Smooth muscle cell (in vitro differentiated cells): ENCODE measurements at regions not wholly inside any gene's neighbourhood (a gene's known extent, or its start where the extent isn't known, plus 50 kb on each side); places are given as distances from the start of the nearest gene placed in this dataset.

Experiments
- DNase-seq: peaks from one replicate; lab custom pipeline; 2025; ENCODE audit not compliant: unreplicated experiment; lab: John Stamatoyannopoulos, UW
- H2AFZ ChIP-seq: fragments of 200-600 bp; sonication (generic); 2 replicates; pipeline ENCODE4 v1.6.0; 2016; ENCODE audit warnings: antibody characterized with exemption, low read depth, mild to moderate bottlenecking
- H3F3A ChIP-seq: fragments of 200-600 bp; sonication (generic); 2 replicates; pipeline ENCODE4 v1.6.0; 2017; ENCODE audit warnings: antibody characterized with exemption, low read depth
- H3K27ac ChIP-seq: fragments of 200-600 bp; sonication (generic); 2 replicates; pipeline ENCODE4 v1.5.1; 2016; ENCODE audit warnings: low read depth, mild to moderate bottlenecking
- H3K27me3 ChIP-seq: fragments of 200-600 bp; sonication (generic); 2 replicates; pipeline ENCODE4 v1.6.1; 2016; ENCODE audit warnings: low read depth, mild to moderate bottlenecking
- H3K36me3 ChIP-seq: fragments of 200-600 bp; sonication (generic); 2 replicates; pipeline ENCODE4 v1.5.1; 2016; ENCODE audit warnings: low read depth
- H3K4me1 ChIP-seq: fragments of 200-600 bp; sonication (generic); 2 replicates; pipeline ENCODE4 v1.5.1; 2016; ENCODE audit warnings: low read depth
- H3K4me2 ChIP-seq: fragments of 200-600 bp; sonication (generic); 2 replicates; pipeline ENCODE4 v1.6.0; 2016; ENCODE audit warnings: mild to moderate bottlenecking
- H3K4me3 ChIP-seq: fragments of 200-600 bp; sonication (generic); 2 replicates; pipeline ENCODE4 v1.5.1; 2016; ENCODE audit warnings: mild to moderate bottlenecking
- H3K79me2 ChIP-seq: fragments of 200-600 bp; sonication (generic); 2 replicates; pipeline ENCODE4 v1.6.0; 2016; ENCODE audit warnings: low read depth, mild to moderate bottlenecking
- H3K9ac ChIP-seq: fragments of 200-600 bp; sonication (generic); 2 replicates; pipeline ENCODE4 v1.6.0; 2016; ENCODE audit warnings: low read depth
- H3K9me3 ChIP-seq: fragments of 200-600 bp; sonication (generic); replicated peaks from 2 replicates; pipeline ENCODE4 v1.5.1; 2016; ENCODE audit warnings: low read depth
- H4K20me1 ChIP-seq: fragments of 200-600 bp; sonication (generic); 2 replicates; pipeline ENCODE4 v1.6.0; 2016; ENCODE audit warnings: low read depth
- CTCF ChIP-seq: fragments of 200-600 bp; sonication (generic); IDR thresholded peaks from 2 replicates; pipeline ENCODE4 v1.5.1; 2017; ENCODE audit warnings: borderline replicate concordance, mild to moderate bottlenecking, antibody characterized with exemption; ENCODE audit not compliant: insufficient read depth, poor library complexity, severe bottlenecking
- WGBS: methylation state at CpG from one replicate; pipeline ENCODE4 v1.1.7; 2016; ENCODE audit warnings: low lambda C conversion rate; 5-methylcytosine and 5-hydroxymethylcytosine counted together

- WGBS, result 56% methylated on average over 8 of the region's 8 CpGs
These were observed 68.0 kb upstream of the WNT7A start for GRCh38 chr3:13947912-13948311.

GRCh38 chr3:13939206-13939605 is 59.3 kb upstream of the WNT7A start:
- H3K4me3 ChIP-seq, result no peak overlapping the region
- H3K27ac ChIP-seq, result no peak overlapping the region
- H3K4me2 ChIP-seq, result no peak overlapping the region
- no peaks in the 10 kb centered on the region for H3K36me3 ChIP-seq
- 77% methylated on average over 4 of the region's 4 CpGs for WGBS
- H3K9me3 ChIP-seq, result no peaks in the 10 kb centered on the region
- no peaks in the 10 kb centered on the region for H3K79me2 ChIP-seq
- DNase-seq, result no peak
- H3K27me3 ChIP-seq, result no peaks in the 10 kb centered on the region
- H3K4me1 ChIP-seq, result no peaks in the 10 kb centered on the region
- no peak overlapping the region for H3K9ac ChIP-seq
- no peak for TF ChIP-seq CTCF
- H4K20me1 ChIP-seq, result no peaks in the 10 kb centered on the region
- no peak overlapping the region for H2AFZ ChIP-seq
- no peaks in the 10 kb centered on the region for H3F3A ChIP-seq

More at GRCh38 chr3:13947912-13948311, 68.0 kb upstream of the WNT7A start:
- no peaks in the 10 kb centered on the region for H3K36me3 ChIP-seq
- H3F3A ChIP-seq, result no peaks in the 10 kb centered on the region
- no peaks in the 10 kb centered on the region for H3K27me3 ChIP-seq
- H3K4me3 ChIP-seq, result no peak overlapping the region
- DNase-seq, result no peak
- no peak overlapping the region for H3K4me2 ChIP-seq
- no peaks in the 10 kb centered on the region for H3K4me1 ChIP-seq
- H3K9ac ChIP-seq, result no peak overlapping the region
- no peaks in the 10 kb centered on the region for H3K79me2 ChIP-seq
- no peak for TF ChIP-seq CTCF
- peaks cover 5% of the 10 kb centered on the region for H3K9me3 ChIP-seq
- no peak overlapping the region for H2AFZ ChIP-seq
- no peak overlapping the region for H3K27ac ChIP-seq
- no peaks in the 10 kb centered on the region for H4K20me1 ChIP-seq

- Histone ChIP-seq H3K4me1 (no peaks in the 10 kb centered on the region), H3F3A (no peaks in the 10 kb centered on the region)
- DNase-seq, result no peak
These were observed 57.3 kb upstream of the WNT7A start for GRCh38 chr3:13937131-13937530.

More at GRCh38 chr3:13937131-13937530, 57.3 kb upstream of the WNT7A start:
- Histone ChIP-seq H3K9ac (no peak overlapping the region), H3K27ac (no peak overlapping the region), H3K36me3 (no peaks in the 10 kb centered on the region), H3K79me2 (no peaks in the 10 kb centered on the region), H3K4me2 (no peak overlapping the region), H3K9me3 (no peaks in the 10 kb centered on the region), H3K27me3 (no peaks in the 10 kb centered on the region), H3K4me3 (no peak overlapping the region), H4K20me1 (no peaks in the 10 kb centered on the region), H2AFZ (no peak overlapping the region)
- 76% methylated on average over 5 of the region's 5 CpGs for WGBS
- TF ChIP-seq CTCF, result no peak
